ENCODE measurements at regions not wholly inside any gene's neighbourhood (a gene's known extent, or its start where the extent isn't known, plus 50 kb on each side); places are given as distances from the start of the nearest gene placed in this dataset.

- TF ChIP-seq, protein P1, sequence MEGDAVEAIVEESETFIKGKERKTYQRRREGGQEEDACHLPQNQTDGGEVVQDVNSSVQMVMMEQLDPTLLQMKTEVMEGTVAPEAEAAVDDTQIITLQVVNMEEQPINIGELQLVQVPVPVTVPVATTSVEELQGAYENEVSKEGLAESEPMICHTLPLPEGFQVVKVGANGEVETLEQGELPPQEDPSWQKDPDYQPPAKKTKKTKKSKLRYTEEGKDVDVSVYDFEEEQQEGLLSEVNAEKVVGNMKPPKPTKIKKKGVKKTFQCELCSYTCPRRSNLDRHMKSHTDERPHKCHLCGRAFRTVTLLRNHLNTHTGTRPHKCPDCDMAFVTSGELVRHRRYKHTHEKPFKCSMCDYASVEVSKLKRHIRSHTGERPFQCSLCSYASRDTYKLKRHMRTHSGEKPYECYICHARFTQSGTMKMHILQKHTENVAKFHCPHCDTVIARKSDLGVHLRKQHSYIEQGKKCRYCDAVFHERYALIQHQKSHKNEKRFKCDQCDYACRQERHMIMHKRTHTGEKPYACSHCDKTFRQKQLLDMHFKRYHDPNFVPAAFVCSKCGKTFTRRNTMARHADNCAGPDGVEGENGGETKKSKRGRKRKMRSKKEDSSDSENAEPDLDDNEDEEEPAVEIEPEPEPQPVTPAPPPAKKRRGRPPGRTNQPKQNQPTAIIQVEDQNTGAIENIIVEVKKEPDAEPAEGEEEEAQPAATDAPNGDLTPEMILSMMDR (optimal IDR thresholded peaks at IDR 0.05 in 1 of 3, IDR thresholded peaks at IDR 0.05 in 1 of 3, conservative IDR thresholded peaks at IDR 0.05 in 1 of 3; ENCODE audit: extremely low read depth in 1 of 3, insufficient read depth in 2 of 3, low read length in 3 of 3) = no peak
- no peak for TF ChIP-seq EZH2 (IDR thresholded peaks at IDR 0.05; ENCODE audit: low read length)
These were observed 282.6 kb downstream of the MRPL39 start for GRCh38 chr21:25324666-25325065.

Data from keratinocyte (primary cell).